ENCODE measurements at regions not wholly inside any gene's neighbourhood (a gene's known extent, or its start where the extent isn't known, plus 50 kb on each side); places are given as distances from the start of the nearest gene placed in this dataset.

DNA sequence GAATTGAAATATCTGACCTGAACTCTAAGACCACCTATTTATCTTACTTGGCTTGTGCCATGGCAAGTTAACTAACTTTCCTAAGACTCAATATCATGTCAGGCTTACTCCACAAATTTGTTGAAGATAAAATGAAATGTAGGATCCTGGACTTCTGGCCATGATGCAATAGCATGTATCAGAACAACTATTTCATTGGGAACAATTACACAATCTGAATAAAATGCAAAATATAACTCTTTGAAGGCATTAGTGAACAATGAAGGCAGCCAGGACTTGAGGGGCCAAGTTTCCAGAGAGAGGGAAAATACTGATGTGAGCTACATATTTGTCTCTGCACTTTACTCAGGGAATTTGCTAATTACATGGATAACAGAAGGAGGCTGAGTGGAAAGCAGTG is 476.5 kb upstream of the ACVR2A start:
- TF ChIP-seq, protein P1, sequence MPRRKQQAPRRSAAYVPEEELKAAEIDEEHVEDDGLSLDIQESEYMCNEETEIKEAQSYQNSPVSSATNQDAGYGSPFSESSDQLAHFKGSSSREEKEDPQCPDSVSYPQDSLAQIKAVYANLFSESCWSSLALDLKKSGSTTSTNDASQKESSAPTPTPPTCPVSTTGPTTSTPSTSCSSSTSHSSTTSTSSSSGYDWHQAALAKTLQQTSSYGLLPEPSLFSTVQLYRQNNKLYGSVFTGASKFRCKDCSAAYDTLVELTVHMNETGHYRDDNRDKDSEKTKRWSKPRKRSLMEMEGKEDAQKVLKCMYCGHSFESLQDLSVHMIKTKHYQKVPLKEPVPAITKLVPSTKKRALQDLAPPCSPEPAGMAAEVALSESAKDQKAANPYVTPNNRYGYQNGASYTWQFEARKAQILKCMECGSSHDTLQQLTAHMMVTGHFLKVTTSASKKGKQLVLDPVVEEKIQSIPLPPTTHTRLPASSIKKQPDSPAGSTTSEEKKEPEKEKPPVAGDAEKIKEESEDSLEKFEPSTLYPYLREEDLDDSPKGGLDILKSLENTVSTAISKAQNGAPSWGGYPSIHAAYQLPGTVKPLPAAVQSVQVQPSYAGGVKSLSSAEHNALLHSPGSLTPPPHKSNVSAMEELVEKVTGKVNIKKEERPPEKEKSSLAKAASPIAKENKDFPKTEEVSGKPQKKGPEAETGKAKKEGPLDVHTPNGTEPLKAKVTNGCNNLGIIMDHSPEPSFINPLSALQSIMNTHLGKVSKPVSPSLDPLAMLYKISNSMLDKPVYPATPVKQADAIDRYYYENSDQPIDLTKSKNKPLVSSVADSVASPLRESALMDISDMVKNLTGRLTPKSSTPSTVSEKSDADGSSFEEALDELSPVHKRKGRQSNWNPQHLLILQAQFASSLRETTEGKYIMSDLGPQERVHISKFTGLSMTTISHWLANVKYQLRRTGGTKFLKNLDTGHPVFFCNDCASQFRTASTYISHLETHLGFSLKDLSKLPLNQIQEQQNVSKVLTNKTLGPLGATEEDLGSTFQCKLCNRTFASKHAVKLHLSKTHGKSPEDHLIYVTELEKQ (tag by site-specific recombination; IDR thresholded peaks at IDR 0.05; ENCODE audit: borderline replicate concordance): no peak
- TF ChIP-seq, protein P2, sequence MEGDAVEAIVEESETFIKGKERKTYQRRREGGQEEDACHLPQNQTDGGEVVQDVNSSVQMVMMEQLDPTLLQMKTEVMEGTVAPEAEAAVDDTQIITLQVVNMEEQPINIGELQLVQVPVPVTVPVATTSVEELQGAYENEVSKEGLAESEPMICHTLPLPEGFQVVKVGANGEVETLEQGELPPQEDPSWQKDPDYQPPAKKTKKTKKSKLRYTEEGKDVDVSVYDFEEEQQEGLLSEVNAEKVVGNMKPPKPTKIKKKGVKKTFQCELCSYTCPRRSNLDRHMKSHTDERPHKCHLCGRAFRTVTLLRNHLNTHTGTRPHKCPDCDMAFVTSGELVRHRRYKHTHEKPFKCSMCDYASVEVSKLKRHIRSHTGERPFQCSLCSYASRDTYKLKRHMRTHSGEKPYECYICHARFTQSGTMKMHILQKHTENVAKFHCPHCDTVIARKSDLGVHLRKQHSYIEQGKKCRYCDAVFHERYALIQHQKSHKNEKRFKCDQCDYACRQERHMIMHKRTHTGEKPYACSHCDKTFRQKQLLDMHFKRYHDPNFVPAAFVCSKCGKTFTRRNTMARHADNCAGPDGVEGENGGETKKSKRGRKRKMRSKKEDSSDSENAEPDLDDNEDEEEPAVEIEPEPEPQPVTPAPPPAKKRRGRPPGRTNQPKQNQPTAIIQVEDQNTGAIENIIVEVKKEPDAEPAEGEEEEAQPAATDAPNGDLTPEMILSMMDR (tag by site-specific recombination; IDR thresholded peaks at IDR 0.05): no peak
- TF ChIP-seq ZXDB (tag by site-specific recombination; IDR thresholded peaks at IDR 0.05): no peak
- TF ChIP-seq ZBTB8A (tag by site-specific recombination; IDR thresholded peaks at IDR 0.05): no peak
- no peak for TF ChIP-seq ZNF184 (tag by site-specific recombination; IDR thresholded peaks at IDR 0.05)

Data from HEK293 (cell line).